RKO (cell line): ENCODE measurements at regions not wholly inside any gene's neighbourhood (a gene's known extent, or its start where the extent isn't known, plus 50 kb on each side); places are given as distances from the start of the nearest gene placed in this dataset.

Experiments used
- DNase-seq: peaks from one replicate; pipeline ENCODE4 v3.0.0-alpha.2; 2016; ENCODE audit warnings: low spot score

DNA sequence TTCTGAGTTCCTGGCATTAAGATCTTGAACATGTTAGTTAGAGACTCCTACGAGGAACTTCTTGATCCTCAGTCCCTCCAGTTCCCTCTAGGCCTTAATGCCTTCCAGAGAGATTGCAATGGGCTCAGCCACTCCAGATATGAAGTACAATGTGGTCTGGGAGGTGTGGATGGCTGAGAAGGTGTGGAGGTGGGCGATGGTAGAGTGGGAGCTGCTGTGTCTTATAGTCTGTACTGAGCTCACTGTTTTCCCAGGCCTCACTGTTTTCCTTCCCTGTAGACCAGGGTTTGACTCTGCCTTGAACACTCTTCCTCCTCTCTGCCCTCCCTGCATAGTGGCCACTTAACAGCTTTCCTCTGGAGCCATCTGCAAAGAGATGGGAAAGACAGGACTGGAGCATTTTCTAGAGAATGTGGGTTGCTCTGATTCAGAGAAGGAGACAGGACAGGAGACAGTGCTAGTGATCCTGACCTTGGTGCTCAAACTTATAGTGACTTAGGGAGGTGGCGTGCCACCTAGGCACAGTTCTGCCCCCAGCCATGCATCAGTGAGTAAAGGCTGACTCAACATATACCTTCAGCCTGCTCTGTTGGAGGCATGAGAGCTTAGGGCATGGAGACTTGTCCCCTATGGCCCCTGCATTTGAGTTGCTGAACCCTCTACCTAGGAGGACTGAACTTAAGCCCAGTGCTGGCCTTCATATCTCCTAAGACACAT, 129.7 kb downstream of the TDRD15 start:
- DNase-seq, result no peak

DNA sequence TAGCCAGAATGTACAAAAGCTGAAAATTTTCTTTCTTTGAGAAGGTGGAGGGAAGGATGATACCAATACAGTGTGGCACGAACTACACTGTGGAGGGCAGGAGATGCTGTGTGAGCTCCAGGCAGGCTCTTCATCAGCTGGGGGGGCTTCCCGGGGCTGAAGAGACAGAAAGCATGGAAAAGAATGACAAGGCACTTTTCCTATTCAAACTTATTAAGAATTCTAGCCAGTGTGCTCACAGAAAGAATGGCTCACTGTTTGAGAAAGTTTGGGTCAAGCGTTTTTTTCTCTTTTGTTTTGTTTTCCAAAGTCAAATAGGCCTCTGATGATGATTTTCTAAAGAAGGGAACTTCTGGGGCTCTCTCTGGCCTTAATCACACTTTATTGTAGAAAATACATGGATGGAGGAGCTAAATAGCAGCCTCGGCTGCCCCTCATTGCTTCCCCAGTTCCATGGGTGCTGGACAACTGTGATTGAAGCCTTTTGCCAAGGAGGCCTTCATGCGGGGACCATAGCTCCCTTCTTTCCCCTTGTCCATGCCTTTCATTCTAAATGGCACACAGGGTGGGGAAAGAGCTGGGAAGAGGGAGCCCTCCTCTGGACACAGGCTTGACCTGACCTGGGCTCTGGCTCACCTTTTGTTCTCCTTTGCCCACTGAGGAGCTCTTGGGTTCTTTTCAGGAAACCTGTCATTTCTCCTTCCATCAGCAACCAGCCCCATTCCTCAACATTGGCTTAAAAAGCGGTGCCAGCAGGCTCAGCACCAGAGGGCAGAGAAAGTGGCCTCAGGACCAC, 130.6 kb downstream of the TDRD15 start:
- DNase-seq, result no peak

DNA sequence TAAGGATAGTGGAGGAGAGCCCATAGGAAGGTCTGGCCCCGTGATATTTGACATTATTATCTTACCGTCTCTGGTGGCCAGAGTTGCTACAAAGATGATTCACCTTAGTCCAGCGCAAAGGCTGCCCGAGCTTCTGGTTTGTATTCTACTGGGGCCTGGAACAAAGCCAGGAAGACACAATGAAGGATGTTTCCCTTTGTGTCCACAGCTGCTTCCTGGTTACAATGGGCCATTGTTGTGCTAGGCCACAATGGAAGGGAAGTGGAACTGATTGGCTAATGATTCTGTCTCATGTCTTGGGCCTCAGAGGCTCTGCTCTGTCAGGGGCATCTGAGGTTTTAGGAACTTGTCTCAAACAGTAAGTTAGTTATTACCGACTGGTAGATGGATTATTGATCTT, 132.2 kb downstream of the TDRD15 start:
- no peak for DNase-seq

DNA sequence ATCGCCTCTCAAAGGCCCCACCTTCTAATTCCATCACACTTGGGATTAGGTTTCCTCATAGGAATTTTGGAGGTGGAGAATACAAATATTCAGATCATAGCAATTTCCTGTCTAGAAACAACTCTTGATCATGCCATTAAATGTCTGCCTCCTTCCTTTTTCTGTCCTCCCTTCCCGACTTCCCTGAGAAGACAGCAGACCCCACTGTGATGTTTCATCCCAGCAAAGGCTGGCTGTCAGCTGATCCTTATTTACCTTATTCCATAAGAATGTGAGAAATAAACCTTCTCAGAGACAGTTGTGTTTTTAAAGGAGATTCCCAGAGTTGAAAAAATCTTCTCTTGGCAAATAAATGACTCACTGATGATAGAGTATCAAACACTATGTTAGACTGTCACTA, 133.9 kb downstream of the TDRD15 start:
- no peak for DNase-seq

DNA sequence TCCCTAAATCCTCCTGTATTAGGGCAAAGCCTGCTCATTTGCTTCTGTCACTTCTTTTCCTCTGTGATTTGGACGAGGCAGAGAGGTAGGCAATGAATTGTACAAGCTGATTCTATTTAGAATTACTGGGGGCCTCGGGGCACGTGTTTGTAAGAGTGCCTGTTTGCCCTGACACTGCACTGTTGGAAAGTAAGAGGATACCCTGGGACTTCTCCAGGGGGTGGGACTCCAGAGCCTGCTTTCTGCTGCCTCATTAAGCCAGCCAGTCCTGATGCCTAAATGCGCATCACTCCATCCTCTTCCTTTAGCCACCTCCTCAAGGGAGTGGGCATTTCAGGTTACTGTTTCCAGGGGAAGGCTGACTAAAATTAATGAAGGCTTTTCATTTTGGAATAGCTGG, 134.3 kb downstream of the TDRD15 start:
- DNase-seq, result no peak

DNA sequence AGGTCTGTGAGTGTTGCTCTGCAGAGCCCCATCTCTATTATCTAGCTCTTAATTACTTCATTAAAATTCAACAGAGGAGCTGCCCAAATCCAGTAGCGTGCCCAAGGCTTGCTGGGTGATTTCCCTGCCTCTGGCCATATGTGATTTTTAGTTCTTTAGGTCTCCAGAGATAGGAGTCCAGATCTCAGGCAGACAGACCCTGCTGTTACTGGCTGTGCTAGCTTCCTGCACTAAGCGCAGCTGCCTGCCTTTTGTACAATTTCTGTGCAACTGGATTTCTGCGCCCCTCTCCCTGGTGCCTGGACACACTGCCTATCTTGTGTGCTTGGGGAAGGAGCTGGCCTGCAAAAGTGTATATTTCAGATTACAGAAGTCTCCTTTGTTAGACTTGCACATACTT, 136.5 kb downstream of the TDRD15 start:
- DNase-seq, result no peak

DNA sequence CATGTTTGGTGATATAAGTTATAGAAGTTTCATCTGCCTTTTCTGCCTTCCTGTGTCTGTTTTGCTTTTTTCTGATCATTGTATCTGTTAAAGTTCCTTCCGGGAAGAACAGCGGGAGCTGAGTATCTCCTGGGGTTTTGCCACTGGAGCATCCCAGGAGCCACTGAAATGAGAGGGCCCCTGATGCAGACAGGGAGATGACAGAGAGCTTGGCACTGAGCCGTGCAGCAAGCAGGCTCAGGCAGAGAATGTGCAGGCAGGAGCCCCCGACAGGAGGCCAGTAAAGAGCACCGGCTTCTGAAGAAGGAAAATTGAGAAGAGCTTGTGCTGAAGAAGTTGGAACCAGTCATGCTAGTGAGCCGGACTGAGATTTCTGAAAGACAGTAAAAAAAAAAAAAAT, 137.8 kb downstream of the TDRD15 start:
- DNase-seq, result no peak

DNA sequence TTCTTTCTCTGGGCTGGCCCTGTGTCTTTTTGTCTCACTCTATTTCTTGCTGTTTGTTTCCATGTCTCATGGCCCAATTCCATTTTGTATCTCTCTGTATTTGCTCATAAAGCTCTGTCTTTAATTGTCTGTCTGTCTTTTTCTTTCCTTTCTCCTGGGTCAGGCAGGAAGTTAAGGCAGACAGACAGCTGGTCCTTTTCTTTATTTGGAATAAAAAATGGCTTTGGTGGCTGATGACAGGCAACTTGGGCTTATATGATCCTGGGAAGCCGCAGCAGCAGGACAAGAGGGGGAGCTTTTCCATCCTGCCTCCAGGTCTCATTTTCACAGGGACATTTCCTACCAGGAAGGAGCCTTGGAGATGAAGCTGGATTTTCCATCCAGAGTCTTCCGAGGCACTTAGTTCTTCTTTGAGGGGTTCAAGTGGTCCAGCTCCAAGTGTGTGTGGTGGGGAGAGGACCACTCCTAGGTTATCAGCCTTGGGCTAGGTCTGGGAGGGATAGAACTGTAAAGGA, 138.7 kb downstream of the TDRD15 start:
- DNase-seq, result no peak

DNA sequence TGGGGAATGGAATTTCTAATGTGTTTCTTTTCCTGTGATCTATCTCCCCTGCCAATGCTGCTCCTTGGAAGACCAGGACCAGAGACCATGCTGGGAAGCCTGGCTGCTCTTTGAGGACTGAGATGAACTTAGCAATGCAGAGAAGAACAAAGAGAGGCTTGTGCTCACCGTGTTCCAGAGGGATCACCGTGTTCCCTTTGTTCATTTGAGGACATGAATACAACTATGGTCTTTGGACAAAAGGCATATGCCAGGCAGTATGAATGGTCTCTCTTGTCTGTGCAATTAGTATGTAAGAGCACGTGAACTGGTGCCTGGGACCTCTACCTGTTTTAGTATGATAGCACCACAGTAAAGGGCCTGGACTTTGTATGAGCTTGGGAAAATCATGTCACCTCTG, 139.9 kb downstream of the TDRD15 start:
- no peak for DNase-seq

DNA sequence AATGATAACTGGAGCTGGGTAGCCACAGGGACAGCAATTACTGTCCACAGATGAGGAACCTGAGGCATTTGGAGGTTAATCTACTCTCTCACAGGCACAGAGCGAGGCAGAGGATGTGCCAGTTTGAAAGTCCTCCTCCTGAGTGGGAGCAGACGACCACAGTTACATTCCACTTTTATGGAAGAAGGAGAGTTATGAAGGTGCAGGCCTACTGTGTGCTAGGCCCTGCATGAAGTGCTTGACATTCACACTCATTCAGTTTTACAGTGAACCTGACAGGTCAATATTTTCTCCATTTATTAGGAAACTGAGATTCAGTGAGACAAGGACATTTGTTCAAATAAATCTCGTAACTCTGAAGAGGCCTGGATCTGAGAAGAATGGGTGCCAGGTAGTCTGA, 142.0 kb downstream of the TDRD15 start:
- no peak for DNase-seq

DNA sequence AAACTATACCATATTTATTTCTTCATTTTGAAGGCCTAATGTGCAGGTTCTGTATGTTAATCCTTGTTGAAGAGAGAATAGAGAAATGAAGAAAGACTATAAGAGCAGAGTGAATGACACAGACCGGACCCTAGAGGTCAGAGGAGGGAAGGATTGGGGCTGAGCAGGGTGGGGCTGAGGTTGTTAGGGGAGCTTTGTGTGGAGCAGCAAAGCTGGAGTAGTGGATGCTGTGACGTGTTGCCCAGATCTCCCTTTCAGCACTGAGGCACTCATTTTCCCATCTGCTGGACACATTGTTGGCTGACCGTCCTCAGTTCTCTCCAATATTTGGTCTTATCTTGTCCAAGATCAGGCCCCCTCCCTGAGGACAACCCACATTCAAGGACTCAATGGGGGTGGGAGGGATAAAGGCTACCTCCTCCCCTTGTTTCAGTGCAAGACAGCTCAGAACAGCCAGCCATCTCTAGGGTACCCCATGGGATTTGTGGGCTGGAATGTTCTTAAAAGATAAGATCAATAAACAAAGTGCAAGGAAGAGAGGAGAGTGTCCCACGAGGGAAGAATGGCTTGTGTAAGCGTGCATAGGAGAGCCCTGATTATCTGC, 143.6 kb downstream of the TDRD15 start:
- DNase-seq, result no peak

DNA sequence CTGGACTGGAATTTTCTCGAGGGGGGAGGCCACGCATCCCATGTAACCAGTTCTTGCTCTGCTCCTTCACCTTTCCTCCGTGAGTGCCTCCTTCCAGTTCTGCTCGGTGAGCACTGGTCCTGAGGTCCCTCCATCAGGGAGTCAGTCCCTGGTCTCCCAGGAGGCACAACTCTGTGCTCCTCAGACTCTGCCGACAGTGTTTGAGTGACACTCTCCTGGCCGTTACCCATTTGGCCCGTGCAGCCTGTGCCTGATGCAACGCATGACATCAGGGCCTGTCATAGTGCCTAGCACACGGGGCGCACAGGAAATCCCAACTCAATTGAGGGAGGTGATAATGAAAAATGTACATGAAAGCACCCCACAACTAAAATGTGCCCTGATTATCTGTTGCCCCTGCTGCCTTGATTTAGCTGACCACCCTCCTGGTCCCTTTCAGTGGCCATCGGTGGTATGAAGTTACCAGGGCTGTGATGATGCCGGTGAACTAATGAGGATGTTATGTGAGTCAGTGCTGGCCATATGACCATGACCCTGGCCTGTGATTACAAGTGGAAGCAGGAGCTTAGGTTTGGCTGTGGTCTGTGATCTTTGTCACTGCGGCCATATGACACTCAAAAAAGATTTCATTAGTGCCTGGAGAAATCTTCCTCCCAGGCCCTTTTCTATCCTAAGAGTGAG, 144.6 kb downstream of the TDRD15 start:
- no peak for DNase-seq

DNA sequence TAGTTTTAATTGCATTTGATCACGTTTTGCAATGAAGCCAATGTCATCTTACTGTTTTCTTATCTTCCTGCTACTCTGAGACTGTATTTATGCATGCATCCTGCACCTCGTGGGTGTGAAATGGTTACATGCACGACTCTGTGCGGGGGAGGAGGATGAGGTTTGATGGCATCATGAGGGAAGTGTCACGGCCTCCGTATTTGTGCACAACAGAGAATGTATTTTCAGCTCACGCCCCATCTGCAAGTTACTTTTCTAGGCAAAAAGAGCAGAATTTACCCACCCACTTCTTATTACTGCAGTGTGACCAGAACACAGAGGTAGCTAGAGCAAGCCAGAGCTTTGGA, 145.1 kb downstream of the TDRD15 start:
- DNase-seq, result no peak

DNA sequence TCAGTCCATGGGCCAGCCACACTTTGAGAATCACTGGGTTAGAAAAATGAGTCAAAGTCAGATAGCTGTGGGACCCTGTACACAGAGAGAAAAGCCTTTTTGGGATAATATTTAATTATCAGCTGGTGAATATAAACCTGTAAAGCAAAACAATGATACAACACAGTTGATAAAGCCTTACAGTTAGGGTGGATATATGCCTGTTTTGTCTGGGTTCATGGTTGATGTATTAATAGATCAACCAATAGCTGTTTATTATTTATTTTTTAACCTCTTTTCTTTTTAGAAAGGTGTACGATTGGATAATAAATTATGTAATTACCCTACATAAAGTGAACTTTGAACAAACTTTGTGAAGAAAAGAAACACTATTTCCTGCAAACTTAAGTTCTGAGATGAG, 145.6 kb downstream of the TDRD15 start:
- DNase-seq, result no peak

DNA sequence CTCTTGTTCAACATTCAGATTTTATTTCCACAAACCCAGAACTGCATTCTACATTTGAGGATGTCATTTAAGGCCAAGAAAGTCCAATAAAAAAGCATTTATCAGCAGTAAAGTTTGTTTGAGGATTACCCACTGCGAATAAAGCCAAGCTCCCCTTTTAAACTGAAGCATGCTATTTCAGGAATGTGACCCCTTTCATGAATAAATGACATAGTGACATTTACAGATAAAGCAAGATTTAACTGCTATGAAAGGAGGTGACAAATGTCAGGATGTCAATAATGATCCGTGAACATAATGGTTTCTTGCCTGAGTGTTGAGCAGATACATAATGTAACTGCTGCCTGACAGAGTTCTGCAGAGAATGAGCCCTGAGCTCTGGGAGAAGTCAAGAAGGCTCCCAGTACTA, 146.3 kb downstream of the TDRD15 start:
- DNase-seq, result no peak

DNA sequence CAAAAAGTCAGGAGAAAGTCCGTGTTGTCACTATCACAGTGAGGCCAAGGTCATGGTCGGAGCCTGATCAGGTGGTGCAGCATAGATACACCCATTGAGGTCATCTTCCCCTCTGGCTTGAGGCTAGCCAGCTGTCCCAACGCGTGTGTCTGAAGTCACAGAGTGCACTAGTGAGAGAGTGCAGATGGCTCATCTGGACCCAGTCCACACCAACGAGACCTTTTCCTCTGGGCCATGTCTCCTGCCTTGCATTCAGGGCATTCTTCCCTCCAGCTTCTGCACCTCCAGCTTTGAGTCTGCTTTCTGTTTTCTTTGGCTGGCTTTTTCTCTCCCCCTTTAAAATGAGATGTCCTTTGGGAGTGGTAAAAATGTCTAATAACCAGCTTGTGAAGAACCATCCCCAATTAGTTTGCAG, 146.9 kb downstream of the TDRD15 start:
- DNase-seq, result no peak

DNA sequence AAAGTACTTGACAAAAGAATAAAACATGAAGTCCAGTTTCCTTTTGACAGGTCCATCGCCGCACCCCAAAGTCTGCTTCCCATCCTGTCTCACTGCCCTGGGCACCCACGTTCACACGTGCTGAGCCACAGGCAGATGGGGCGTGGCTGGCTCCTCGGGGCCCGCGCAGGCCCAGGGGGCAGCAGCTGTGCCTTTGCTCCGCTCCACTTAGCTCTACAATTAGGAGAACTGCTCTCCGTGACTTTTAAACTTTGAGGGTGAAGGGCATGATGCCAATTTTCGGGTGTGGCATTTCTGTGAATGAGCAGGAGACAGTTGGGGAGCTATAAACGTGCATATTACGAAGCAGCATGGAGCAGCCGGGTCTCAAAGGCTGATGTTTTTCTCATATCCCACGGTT, 152.4 kb downstream of the TDRD15 start:
- no peak for DNase-seq

DNA sequence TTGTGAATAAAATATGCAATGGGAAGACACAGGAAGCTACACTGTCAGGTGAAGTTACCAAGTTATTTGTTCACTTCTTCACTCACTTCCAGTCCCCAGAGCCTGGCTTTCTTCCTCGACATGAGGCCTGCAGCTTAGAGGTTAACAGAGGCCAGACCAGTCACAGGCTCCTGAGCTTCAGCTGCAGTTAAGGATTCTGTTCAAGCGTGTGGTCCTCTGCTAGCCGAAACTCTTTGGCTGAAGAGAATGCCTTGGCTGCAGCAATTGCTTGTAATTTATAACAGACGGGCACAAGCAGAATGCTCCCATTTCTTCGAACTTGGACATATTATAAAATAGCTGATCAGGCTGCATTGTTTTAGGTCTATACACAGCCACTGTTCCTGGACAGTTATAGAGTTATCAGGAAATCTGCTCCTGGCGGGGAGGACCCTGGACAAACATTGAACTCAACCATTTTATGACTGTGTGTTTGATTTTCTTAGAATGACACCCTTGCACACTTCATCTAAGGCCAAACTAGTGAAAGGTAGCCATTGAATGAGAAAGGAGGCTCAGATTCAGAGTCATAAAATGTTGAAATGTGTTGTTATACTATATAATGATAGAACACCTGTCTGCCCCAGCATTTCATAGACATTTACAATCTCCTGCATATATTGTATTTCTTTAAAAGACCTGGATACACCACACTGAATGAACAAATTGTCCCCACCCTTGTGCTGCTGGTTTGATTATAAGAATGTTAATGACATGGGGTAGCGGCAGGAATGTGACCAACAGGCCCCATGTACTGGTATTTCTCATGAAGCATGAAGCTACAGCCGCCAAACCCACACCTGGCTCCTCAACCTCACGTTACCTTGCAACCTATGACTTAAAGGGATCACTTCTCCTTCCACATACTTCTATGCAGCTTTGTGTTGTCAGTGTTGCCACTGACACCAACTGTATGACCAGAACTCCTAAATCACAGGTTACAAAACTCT, 153.6 kb downstream of the TDRD15 start:
- DNase-seq, result no peak

DNA sequence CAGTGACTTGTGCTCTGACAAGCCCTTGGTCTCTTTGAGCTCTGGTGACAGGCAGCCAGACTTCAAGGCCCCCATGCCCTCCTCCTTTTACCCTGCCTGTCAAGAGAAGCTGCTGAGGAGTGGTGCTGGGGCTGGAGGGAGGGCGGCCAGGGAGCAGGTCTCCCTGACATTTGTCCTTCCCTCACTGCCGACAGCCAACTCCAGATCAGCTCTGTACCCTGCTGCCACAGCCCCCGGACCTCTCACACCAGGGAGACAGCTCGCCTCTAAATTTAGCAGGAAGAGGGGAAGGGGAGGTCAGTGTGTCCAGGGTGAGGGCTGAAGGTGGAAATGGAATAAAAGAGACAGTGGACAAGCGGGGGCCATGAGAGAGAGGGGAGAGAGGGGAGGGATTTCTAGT, 155.8 kb downstream of the TDRD15 start:
- DNase-seq, result no peak

DNA sequence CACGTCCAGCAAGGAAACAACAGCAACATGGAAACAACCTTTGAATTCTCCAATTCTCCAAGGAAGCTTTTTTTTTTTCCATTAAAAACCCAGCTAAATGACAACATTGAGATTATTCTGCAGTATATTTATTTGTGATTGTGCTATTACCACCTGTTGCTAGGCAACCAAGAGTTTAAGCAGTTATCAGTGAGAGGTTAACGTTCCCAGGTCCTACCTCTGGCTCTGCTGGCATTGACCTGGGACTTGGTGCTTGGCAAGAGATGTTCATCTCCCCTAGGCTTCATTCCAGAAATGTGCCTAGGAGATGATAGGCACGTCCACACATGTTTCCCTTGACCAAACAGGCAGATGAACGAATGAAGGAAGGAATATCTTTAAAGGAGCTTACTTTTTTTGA, 157.0 kb downstream of the TDRD15 start:
- no peak for DNase-seq

DNA sequence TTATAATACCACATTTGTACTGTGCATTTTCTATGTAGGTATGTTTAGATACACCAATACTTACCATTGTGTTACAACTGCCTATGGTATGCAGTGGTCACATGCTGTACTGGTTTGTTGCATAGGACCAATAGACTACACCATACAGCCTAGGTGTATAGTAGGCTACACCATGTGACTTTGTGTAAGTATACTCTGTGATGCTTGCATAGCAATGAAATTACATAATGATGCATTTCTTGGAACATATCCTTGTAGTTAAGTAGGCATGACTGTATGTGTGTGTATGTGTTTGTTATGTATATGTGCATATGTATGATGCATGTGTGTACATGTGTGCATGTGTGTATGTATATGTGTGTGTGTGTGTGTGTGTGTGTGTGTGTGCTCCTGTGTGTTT, 157.6 kb downstream of the TDRD15 start:
- DNase-seq, result no peak
